ENCODE measurements at regions not wholly inside any gene's neighbourhood (a gene's known extent, or its start where the extent isn't known, plus 50 kb on each side); places are given as distances from the start of the nearest gene placed in this dataset.

GRCh38 chr5:8098081-8098480 is 229.1 kb downstream of the MTRR start:
- TF ChIP-seq POLR2AphosphoS5 (IDR thresholded peaks at IDR 0.05; ENCODE audit: insufficient read depth in 1 of 2, low read depth in 1 of 2), result no peak
- TF ChIP-seq CTCF (IDR thresholded peaks at IDR 0.05), result no peak
- no peak for TF ChIP-seq POLR2A (IDR thresholded peaks at IDR 0.05)
